Loucy (cell line): ENCODE measurements at regions not wholly inside any gene's neighbourhood (a gene's known extent, or its start where the extent isn't known, plus 50 kb on each side); places are given as distances from the start of the nearest gene placed in this dataset.

ENCODE experiments used
- H2AFZ ChIP-seq: fragments of 200-600 bp; sonication (generic); 2 replicates; pipeline ENCODE4 v1.6.0; 2016; ENCODE audit warnings: antibody characterized with exemption, mild to moderate bottlenecking, low read length, moderate library complexity
- H3F3A ChIP-seq: fragments of 200-600 bp; 2 replicates; pipeline ENCODE4 v1.6.0; 2016; ENCODE audit warnings: antibody characterized with exemption, low read depth, mild to moderate bottlenecking
- H3K27me3 ChIP-seq: fragments of 200-600 bp; sonication (generic); 2 replicates; pipeline ENCODE4 v1.6.1; 2014; ENCODE audit warnings: low read length, mild to moderate bottlenecking; ENCODE audit not compliant: insufficient read depth, poor library complexity, severe bottlenecking
- H3K36me3 ChIP-seq: fragments of 200-600 bp; sonication (generic); 2 replicates; pipeline ENCODE4 v1.6.1; 2016; ENCODE audit warnings: low read length; ENCODE audit not compliant: insufficient read depth
- H3K4me1 ChIP-seq: fragments of 200-600 bp; sonication (generic); 2 replicates; pipeline ENCODE4 v1.5.1; 2014; ENCODE audit warnings: low read length, mild to moderate bottlenecking; ENCODE audit not compliant: insufficient read depth, poor library complexity, severe bottlenecking
- H3K4me2 ChIP-seq: fragments of 200-600 bp; sonication (generic); 2 replicates; pipeline ENCODE4 v1.6.0; 2014; ENCODE audit warnings: antibody characterized with exemption, low read length, low read depth, mild to moderate bottlenecking; ENCODE audit not compliant: poor library complexity, severe bottlenecking
- H3K4me3 ChIP-seq: fragments of 200-600 bp; sonication (generic); 2 replicates; pipeline ENCODE4 v1.5.1; 2014; ENCODE audit warnings: low read length, mild to moderate bottlenecking, mixed read lengths; ENCODE audit not compliant: poor library complexity, severe bottlenecking
- H3K79me2 ChIP-seq: fragments of 200-600 bp; sonication (generic); 2 replicates; pipeline ENCODE4 v1.6.1; 2014; ENCODE audit warnings: low read length; ENCODE audit not compliant: insufficient read depth
- H3K9ac ChIP-seq: fragments of 200-600 bp; sonication (generic); 2 replicates; pipeline ENCODE4 v1.6.0; 2014; ENCODE audit warnings: mild to moderate bottlenecking, low read depth, low read length, moderate library complexity; ENCODE audit not compliant: poor library complexity, severe bottlenecking
- H3K9me2 ChIP-seq: fragments of 200-600 bp; sonication (generic); replicated peaks from 2 replicates; pipeline ENCODE4 v1.6.1; 2016; ENCODE audit warnings: low read depth, low read length, mixed read lengths
- H3K9me3 ChIP-seq: fragments of 200-600 bp; sonication (generic); 2 replicates; pipeline ENCODE4 v1.6.1; 2014; ENCODE audit warnings: mild to moderate bottlenecking, antibody characterized with exemption, low read length, low read depth; ENCODE audit not compliant: insufficient read depth
- H4K20me1 ChIP-seq: fragments of 200-600 bp; sonication (generic); 2 replicates; pipeline ENCODE4 v1.6.0; 2014; ENCODE audit warnings: antibody characterized with exemption, low read length, mild to moderate bottlenecking; ENCODE audit not compliant: insufficient read depth, poor library complexity, severe bottlenecking
- CTCF ChIP-seq: fragments of 200-600 bp; sonication (generic); conservative IDR thresholded peaks from 2 replicates; pipeline ENCODE4 v1.5.1; 2014; ENCODE audit warnings: mild to moderate bottlenecking, antibody characterized with exemption, low read length
- EZH2phosphoT487 ChIP-seq: fragments of 200-600 bp; IDR thresholded peaks from 2 replicates; pipeline ENCODE4 v1.6.1; 2018; ENCODE audit warnings: antibody characterized with exemption, mild to moderate bottlenecking, moderate library complexity, borderline replicate concordance

DNA sequence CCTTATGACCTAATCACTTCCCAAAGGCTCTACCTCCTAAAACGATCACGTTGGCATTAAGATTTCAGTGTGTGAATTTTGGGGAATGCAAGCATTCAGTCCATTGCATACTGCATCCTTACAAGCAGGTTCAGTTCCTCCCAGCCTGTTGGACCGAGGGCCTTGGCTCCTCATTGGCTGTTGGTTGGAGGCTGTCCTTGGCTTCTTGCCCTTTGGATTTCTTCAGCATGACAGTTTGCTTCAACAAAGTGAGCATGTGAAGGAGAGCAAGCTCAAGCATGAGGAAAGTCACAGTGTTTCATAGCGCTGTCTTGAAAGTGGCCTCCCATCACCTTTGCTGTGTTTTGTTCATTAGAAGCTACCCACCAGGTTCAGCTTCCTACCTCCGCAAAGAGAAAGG lies 109.5 kb downstream of the GADD45G start:
- no peaks in the 10 kb centered on the region for H3K4me1 ChIP-seq
- H3K27me3 ChIP-seq, result no peaks in the 10 kb centered on the region
- no peaks in the 10 kb centered on the region for H4K20me1 ChIP-seq
- H3K4me3 ChIP-seq, result no peak overlapping the region
- no peaks in the 10 kb centered on the region for H3K79me2 ChIP-seq
- no peaks in the 10 kb centered on the region for H3F3A ChIP-seq
- TF ChIP-seq EZH2phosphoT487 (no peak), CTCF (no peak)
- H3K36me3 ChIP-seq, result no peaks in the 10 kb centered on the region
- no peak overlapping the region for H2AFZ ChIP-seq
- no peaks in the 10 kb centered on the region for H3K9me2 ChIP-seq
- no peaks in the 10 kb centered on the region for H3K9me3 ChIP-seq
- H3K9ac ChIP-seq, result no peak overlapping the region
- no peak overlapping the region for H3K4me2 ChIP-seq

DNA sequence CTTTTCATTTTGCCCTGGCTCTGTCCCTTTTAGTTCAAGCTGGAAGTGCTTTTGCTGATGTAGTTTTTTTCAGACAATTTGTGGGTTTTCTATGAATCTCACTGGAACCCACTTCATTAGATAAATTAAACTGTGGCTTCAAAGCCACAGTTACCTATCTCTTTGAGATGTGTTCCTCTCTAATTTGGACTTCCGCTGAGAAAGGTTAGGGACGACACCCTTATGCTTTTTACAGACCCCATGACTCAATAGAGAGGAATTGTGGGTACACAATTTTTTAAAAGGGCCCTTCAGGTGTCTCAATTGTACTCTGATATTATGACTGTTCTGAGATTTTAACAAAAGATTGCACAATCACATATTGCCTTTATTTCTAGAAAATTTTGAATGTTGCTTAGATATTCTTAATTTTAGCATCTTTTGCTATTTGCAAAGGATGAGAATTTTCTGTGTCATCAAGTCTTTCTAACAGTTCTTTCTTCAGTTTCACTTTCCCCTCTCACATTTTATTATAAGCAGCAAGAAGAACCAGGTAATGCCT lies 110.6 kb downstream of the GADD45G start:
- Histone ChIP-seq H3K4me1 (no peaks in the 10 kb centered on the region), H3K4me3 (no peak overlapping the region), H3K4me2 (no peak overlapping the region), H3K9ac (no peak overlapping the region), H3K79me2 (no peaks in the 10 kb centered on the region), H3K9me2 (no peaks in the 10 kb centered on the region), H2AFZ (no peak overlapping the region), H3K27me3 (no peaks in the 10 kb centered on the region), H3F3A (no peaks in the 10 kb centered on the region), H3K9me3 (no peaks in the 10 kb centered on the region), H4K20me1 (no peaks in the 10 kb centered on the region), H3K36me3 (no peaks in the 10 kb centered on the region)
- TF ChIP-seq CTCF (no peak), EZH2phosphoT487 (no peak)

- Histone ChIP-seq H3K9ac (no peak overlapping the region), H3K27me3 (no peaks in the 10 kb centered on the region), H3K9me2 (no peaks in the 10 kb centered on the region), H3K36me3 (no peaks in the 10 kb centered on the region), H3K9me3 (no peaks in the 10 kb centered on the region), H4K20me1 (no peaks in the 10 kb centered on the region), H3K4me3 (no peak overlapping the region), H3K4me2 (no peak overlapping the region), H3K4me1 (no peaks in the 10 kb centered on the region), H3F3A (no peaks in the 10 kb centered on the region), H2AFZ (no peak overlapping the region), H3K79me2 (no peaks in the 10 kb centered on the region)
- no peak for TF ChIP-seq EZH2phosphoT487
- no peak for TF ChIP-seq CTCF
These were observed 111.1 kb downstream of the GADD45G start for GRCh38 chr9:89715881-89716280.
